ENCODE measurements at regions not wholly inside any gene's neighbourhood (a gene's known extent, or its start where the extent isn't known, plus 50 kb on each side); places are given as distances from the start of the nearest gene placed in this dataset.

DNA sequence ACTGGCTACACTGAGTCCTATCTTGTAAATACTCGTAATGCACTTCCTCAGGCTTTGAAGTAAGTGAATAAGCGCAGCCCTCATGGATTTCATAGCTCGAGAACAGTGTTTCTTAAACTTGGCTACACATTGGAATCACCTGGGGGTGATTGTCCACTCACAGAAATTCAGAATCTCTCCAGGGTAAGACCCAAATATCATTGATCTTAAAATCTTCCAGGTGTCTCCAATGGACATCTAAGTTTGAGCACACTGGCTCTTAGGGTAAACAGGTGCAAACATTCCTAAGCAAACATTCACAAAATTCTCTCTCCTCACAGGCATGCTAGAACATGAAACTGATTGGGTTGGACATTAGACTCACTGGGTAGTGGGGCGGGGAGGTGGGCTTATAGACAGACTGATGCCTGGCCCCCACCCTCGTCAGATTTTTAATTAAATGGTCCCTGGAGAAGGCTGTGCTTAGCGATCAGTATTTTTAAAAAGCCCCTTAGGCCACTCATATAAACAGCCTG is 279.7 kb upstream of the TBL1XR1 start:
- peaks cover 5 to 6% (median 6%) of the 10 kb centered on the region in 3 donors for H3K4me1 ChIP-seq (ENCODE audit: control insufficient read depth in 3 of 3, insufficient read depth in 3 of 3, low read length in 3 of 3)
- no peak overlapping the region for H3K9ac ChIP-seq (ENCODE audit: low read depth in 1 of 3, low read length in 3 of 3)
- no peak overlapping the region for H3K27ac ChIP-seq (ENCODE audit: low read depth, low read length)
- H3K9me3 ChIP-seq (ENCODE audit: control insufficient read depth in 3 of 3, low read length in 3 of 3): no peaks in the 10 kb centered on the region
- no peaks in the 10 kb centered on the region for H3K27me3 ChIP-seq (ENCODE audit: control insufficient read depth in 3 of 3, insufficient read depth in 3 of 3, low read length in 3 of 3)
- H3K36me3 ChIP-seq (ENCODE audit: control insufficient read depth in 3 of 3, insufficient read depth in 3 of 3, low read length in 3 of 3): no peaks in the 10 kb centered on the region
- no peak overlapping the region for H3K4me3 ChIP-seq (ENCODE audit: low read length in 3 of 3)

DNA sequence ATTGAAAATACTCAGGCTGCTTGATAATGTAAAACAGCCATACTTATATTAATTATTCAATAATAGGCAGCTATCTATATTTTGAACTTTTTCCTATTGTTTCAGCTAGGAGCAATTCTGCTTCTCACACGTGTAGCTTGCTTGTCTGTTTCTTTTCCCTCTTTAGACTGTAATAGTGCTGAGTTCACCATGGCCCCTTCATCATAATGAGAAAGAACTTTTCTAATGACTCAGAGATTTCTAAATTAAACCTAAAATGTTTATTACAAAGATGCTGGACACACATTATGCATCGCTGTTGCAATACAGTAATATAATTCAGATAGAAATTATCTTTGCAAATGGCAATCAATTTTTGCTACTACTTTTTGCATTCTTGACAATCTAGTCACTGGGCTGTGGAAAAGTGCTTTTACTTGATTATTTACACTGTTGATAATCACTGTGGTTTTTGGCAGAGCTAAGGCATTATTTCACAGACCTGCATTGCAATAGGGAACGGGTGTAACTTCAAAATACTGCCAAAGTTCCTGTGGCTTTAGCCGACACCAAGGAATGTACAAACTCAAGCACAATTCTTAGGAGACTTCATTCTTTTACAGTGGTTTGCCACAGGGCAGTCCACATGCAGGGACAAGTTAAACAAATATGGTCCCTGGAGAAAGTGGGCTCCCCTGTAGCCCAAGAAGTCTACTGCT is 281.0 kb upstream of the TBL1XR1 start:
- Histone ChIP-seq H3K4me1 (ENCODE audit: control insufficient read depth in 3 of 3, insufficient read depth in 3 of 3, low read length in 3 of 3) (peaks cover 1 to 5% (median 3%) of the 10 kb centered on the region in 3 donors), H3K9ac (ENCODE audit: low read depth in 1 of 3, low read length in 3 of 3) (no peak overlapping the region), H3K4me3 (ENCODE audit: low read length in 3 of 3) (no peak overlapping the region), H3K27ac (ENCODE audit: low read depth, low read length) (no peak overlapping the region), H3K36me3 (ENCODE audit: control insufficient read depth in 3 of 3, insufficient read depth in 3 of 3, low read length in 3 of 3) (no peaks in the 10 kb centered on the region), H3K27me3 (ENCODE audit: control insufficient read depth in 3 of 3, insufficient read depth in 3 of 3, low read length in 3 of 3) (no peaks in the 10 kb centered on the region), H3K9me3 (ENCODE audit: control insufficient read depth in 3 of 3, low read length in 3 of 3) (no peaks in the 10 kb centered on the region)

DNA sequence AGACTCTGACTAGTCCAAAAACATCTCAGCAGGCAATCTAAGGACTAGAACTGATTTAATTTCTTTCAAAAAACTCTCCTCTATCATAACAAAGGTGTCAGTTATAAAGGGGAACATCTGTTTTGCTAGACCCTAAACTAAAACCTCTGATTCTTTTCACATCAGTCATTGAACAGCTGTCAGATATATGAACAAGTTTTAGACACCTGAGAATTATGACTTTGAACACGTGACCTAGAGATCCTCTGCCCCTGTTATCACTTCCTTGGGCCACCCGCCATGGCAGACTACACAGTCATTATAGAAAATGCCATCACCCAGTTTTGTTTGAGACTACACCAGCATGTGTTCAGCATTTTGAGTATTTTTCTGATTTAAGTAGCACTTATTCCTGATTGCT is 282.3 kb upstream of the TBL1XR1 start:
- no peak overlapping the region for H3K9ac ChIP-seq (ENCODE audit: low read depth in 1 of 3, low read length in 3 of 3)
- H3K4me3 ChIP-seq (ENCODE audit: low read length in 3 of 3): no peak overlapping the region
- H3K4me1 ChIP-seq (ENCODE audit: control insufficient read depth in 3 of 3, insufficient read depth in 3 of 3, low read length in 3 of 3): peaks cover 0 to 5% (median 0%) of the 10 kb centered on the region in 3 donors
- no peak overlapping the region for H3K27ac ChIP-seq (ENCODE audit: low read depth, low read length)
- no peaks in the 10 kb centered on the region for H3K36me3 ChIP-seq (ENCODE audit: control insufficient read depth in 3 of 3, insufficient read depth in 3 of 3, low read length in 3 of 3)
- H3K9me3 ChIP-seq (ENCODE audit: control insufficient read depth in 3 of 3, low read length in 3 of 3): no peaks in the 10 kb centered on the region
- H3K27me3 ChIP-seq (ENCODE audit: control insufficient read depth in 3 of 3, insufficient read depth in 3 of 3, low read length in 3 of 3): no peaks in the 10 kb centered on the region

DNA sequence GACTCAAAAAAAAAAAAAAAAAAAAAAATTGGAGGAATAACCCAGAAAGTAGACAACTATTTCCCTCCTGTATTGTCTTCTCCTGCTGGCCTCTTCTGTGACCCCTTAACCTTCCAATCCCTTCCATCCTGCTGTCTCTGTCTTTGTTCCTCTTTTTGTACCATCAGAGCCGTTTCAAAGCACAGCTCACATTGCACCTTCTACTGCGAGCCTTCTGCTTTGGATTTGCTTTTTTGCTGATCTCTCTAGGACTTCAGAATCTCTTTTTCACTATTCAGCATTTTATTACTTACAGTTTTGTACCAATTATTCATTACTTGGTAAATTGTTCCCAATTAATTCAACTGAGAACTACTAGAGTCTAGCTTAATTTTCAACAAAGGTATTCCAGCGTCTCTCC is 284.0 kb upstream of the TBL1XR1 start:
- no peak overlapping the region for H3K27ac ChIP-seq (ENCODE audit: low read depth, low read length)
- no peaks in the 10 kb centered on the region for H3K36me3 ChIP-seq (ENCODE audit: control insufficient read depth in 3 of 3, insufficient read depth in 3 of 3, low read length in 3 of 3)
- no peaks in the 10 kb centered on the region for H3K27me3 ChIP-seq (ENCODE audit: control insufficient read depth in 3 of 3, insufficient read depth in 3 of 3, low read length in 3 of 3)
- H3K9ac ChIP-seq (ENCODE audit: low read depth in 1 of 3, low read length in 3 of 3): no peak overlapping the region
- H3K4me3 ChIP-seq (ENCODE audit: low read length in 3 of 3): no peak overlapping the region
- no peaks in the 10 kb centered on the region for H3K9me3 ChIP-seq (ENCODE audit: control insufficient read depth in 3 of 3, low read length in 3 of 3)
- H3K4me1 ChIP-seq (ENCODE audit: control insufficient read depth in 3 of 3, insufficient read depth in 3 of 3, low read length in 3 of 3): peaks cover 0 to 5% (median 0%) of the 10 kb centered on the region in 3 donors

DNA sequence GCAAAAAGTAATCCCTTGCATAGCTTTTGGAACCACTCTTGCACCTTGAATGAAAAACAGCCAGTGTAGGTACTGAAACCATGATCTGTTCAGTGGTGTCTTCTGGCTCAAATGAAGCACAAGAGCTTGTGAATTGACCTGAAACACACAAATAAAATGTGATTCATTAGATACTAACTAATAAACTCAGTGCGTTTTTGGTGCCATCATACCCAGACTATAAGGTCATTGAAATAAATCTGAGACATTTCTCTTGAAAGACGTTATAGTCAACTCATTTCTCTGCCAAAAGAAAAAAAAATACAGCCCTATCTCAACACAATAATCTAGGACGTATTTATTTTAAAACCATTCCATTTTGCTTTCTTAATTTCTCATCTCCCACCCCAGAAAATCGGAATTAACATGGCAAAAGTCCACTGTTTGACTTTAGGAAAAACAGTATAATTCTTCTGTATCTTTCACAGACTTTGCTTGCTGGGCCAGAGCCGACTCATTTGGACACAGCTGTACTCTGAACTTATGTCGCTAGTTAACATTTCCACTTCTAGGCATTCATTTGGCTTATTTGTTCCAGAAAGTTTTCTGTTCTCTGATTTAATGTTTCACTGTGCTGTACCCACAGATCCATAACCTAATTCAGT is 284.9 kb upstream of the TBL1XR1 start:
- H3K27me3 ChIP-seq (ENCODE audit: control insufficient read depth in 3 of 3, insufficient read depth in 3 of 3, low read length in 3 of 3): no peaks in the 10 kb centered on the region
- H3K9ac ChIP-seq (ENCODE audit: low read depth in 1 of 3, low read length in 3 of 3): no peak overlapping the region
- H3K36me3 ChIP-seq (ENCODE audit: control insufficient read depth in 3 of 3, insufficient read depth in 3 of 3, low read length in 3 of 3): no peaks in the 10 kb centered on the region
- no peak overlapping the region for H3K27ac ChIP-seq (ENCODE audit: low read depth, low read length)
- no peaks in the 10 kb centered on the region for H3K9me3 ChIP-seq (ENCODE audit: control insufficient read depth in 3 of 3, low read length in 3 of 3)
- H3K4me1 ChIP-seq (ENCODE audit: control insufficient read depth in 3 of 3, insufficient read depth in 3 of 3, low read length in 3 of 3): peaks cover 0 to 5% (median 0%) of the 10 kb centered on the region in 3 donors
- H3K4me3 ChIP-seq (ENCODE audit: low read length in 3 of 3): no peak overlapping the region

DNA sequence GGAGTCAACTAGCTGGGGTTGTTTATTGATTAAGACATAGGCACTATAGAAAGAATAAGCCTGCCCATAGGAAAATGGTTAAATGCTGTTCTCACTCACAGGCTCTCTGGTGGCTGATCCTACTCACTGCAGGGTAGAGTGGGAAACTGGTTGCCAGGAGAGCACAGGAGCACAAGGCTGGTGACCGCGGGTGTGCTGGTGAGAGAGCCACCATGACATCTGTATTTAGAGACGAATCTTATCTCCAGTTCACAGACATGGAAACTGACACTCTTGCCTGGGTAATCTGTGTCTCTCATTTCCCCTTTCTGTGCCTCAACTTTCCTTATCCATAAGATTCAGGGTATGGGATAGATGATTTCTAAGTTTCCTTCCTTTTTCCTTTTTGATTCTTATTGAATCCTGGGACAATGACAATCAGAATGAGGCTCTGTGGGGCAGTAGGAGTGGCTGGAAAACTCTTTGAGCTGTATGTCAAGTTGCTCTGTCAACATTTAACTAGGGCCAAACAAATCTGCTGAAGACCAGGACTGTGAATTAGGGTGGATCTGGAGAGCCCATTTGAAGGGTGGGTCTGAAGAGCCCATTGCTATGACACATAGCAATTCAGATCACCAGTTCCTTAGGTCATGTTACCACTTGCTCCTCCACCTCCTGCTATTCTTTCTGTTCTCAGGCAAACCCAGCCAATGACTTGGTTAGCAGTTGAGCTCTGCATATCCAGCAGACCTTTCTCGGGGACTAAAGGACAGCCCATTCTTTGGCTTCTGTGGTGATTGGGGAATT is 286.1 kb upstream of the TBL1XR1 start:
- Histone ChIP-seq H3K9me3 (ENCODE audit: control insufficient read depth in 3 of 3, low read length in 3 of 3) (no peaks in the 10 kb centered on the region), H3K27ac (ENCODE audit: low read depth, low read length) (no peak overlapping the region), H3K4me3 (ENCODE audit: low read length in 3 of 3) (no peak overlapping the region), H3K27me3 (ENCODE audit: control insufficient read depth in 3 of 3, insufficient read depth in 3 of 3, low read length in 3 of 3) (no peaks in the 10 kb centered on the region), H3K9ac (ENCODE audit: low read depth in 1 of 3, low read length in 3 of 3) (no peak overlapping the region), H3K36me3 (ENCODE audit: control insufficient read depth in 3 of 3, insufficient read depth in 3 of 3, low read length in 3 of 3) (no peaks in the 10 kb centered on the region), H3K4me1 (ENCODE audit: control insufficient read depth in 3 of 3, insufficient read depth in 3 of 3, low read length in 3 of 3) (peaks cover 0 to 3% (median 0%) of the 10 kb centered on the region in 3 donors)

DNA sequence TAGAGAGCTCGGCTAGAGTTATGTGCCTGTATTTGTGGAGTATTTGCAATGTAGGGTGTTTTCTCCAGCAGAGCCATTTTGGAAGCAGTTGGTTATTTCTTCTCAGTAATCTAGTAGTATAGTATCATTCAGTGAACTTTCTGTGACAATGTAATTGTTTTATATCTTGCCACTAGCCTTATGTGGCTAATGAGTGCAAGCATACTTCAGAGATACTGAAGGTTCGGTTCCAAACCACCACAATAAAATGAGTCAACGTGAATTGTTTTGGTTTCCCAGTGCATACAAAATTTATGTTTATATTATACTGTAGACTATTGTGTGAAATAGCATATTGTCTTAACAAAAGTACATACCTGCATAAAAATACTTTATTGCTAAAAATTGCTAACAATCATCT is 286.9 kb upstream of the TBL1XR1 start:
- Histone ChIP-seq H3K9me3 (ENCODE audit: control insufficient read depth in 3 of 3, low read length in 3 of 3) (no peaks in the 10 kb centered on the region), H3K36me3 (ENCODE audit: control insufficient read depth in 3 of 3, insufficient read depth in 3 of 3, low read length in 3 of 3) (no peaks in the 10 kb centered on the region), H3K9ac (ENCODE audit: low read depth in 1 of 3, low read length in 3 of 3) (no peak overlapping the region), H3K4me1 (ENCODE audit: control insufficient read depth in 3 of 3, insufficient read depth in 3 of 3, low read length in 3 of 3) (no peaks in the 10 kb centered on the region), H3K27me3 (ENCODE audit: control insufficient read depth in 3 of 3, insufficient read depth in 3 of 3, low read length in 3 of 3) (no peaks in the 10 kb centered on the region), H3K4me3 (ENCODE audit: low read length in 3 of 3) (no peak overlapping the region), H3K27ac (ENCODE audit: low read depth, low read length) (no peak overlapping the region)

DNA sequence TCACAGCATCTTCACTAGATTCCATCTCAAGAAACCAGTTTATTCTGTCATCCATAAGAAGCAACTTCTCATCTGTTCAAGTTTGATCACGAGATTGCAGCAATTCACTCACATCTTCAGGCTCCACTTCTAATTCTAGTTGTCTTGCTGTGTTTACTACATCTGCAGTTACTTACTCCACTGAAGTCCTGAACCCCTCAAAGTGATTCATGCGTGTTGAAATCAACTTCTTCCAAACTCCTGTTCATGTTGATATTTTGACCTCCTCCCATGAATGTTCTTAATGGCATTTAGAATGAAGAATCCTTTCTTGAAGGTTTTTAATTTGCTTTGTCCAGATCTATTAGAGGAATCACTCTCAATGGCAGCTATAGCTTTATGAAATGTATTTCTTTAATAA is 287.6 kb upstream of the TBL1XR1 start:
- H3K4me1 ChIP-seq (ENCODE audit: control insufficient read depth in 3 of 3, insufficient read depth in 3 of 3, low read length in 3 of 3): no peaks in the 10 kb centered on the region
- no peak overlapping the region for H3K27ac ChIP-seq (ENCODE audit: low read depth, low read length)
- no peaks in the 10 kb centered on the region for H3K36me3 ChIP-seq (ENCODE audit: control insufficient read depth in 3 of 3, insufficient read depth in 3 of 3, low read length in 3 of 3)
- H3K9ac ChIP-seq (ENCODE audit: low read depth in 1 of 3, low read length in 3 of 3): no peak overlapping the region
- no peak overlapping the region for H3K4me3 ChIP-seq (ENCODE audit: low read length in 3 of 3)
- H3K27me3 ChIP-seq (ENCODE audit: control insufficient read depth in 3 of 3, insufficient read depth in 3 of 3, low read length in 3 of 3): no peaks in the 10 kb centered on the region
- no peaks in the 10 kb centered on the region for H3K9me3 ChIP-seq (ENCODE audit: control insufficient read depth in 3 of 3, low read length in 3 of 3)

DNA sequence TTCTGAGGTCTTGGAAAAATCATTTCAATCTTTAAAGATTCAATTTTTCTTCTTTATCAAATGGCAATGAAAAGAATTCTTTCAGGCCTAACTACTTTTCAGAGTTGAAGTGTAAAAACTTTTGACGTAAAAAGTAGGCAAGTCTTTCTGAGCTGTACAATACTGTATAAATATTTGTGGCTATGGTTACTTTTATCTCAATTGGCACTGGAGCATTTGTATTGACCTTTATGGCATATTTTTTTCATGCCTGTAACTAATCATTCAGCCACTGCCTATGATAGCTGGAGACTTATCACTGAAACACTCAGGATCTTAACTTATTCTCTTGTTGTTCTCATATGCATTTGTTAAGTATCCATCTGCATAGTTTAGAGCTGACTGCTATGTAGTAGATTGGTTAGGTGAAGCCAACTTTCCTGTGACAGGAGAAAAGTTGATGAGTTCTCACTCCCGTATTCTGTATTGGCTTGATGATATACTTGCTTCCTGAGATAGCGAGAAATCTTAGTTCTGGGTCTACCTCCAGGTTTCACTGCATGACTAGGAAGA is 290.4 kb upstream of the TBL1XR1 start:
- H3K4me1 ChIP-seq (ENCODE audit: control insufficient read depth in 3 of 3, insufficient read depth in 3 of 3, low read length in 3 of 3): peaks cover 7 to 14% (median 7%) of the 10 kb centered on the region in 3 donors
- H3K36me3 ChIP-seq (ENCODE audit: control insufficient read depth in 3 of 3, insufficient read depth in 3 of 3, low read length in 3 of 3): no peaks in the 10 kb centered on the region
- H3K27ac ChIP-seq (ENCODE audit: low read depth, low read length): no peak overlapping the region
- no peaks in the 10 kb centered on the region for H3K9me3 ChIP-seq (ENCODE audit: control insufficient read depth in 3 of 3, low read length in 3 of 3)
- no peak overlapping the region for H3K4me3 ChIP-seq (ENCODE audit: low read length in 3 of 3)
- no peaks in the 10 kb centered on the region for H3K27me3 ChIP-seq (ENCODE audit: control insufficient read depth in 3 of 3, insufficient read depth in 3 of 3, low read length in 3 of 3)
- H3K9ac ChIP-seq (ENCODE audit: low read depth in 1 of 3, low read length in 3 of 3): no peak overlapping the region

Data from skeletal muscle tissue (tissue), 3 donors.